Neural cell (in vitro differentiated cells): ENCODE measurements at regions not wholly inside any gene's neighbourhood (a gene's known extent, or its start where the extent isn't known, plus 50 kb on each side); places are given as distances from the start of the nearest gene placed in this dataset.

Experiments
- H2AFZ ChIP-seq: fragments of 200-600, 300-800 bp; sonication (generic), shearing (Covaris generic); 2 replicates; pipeline ENCODE4 v1.6.0; 2014; ENCODE audit warnings: low read depth, mild to moderate bottlenecking, antibody characterized with exemption, low read length, moderate library complexity
- H3F3A ChIP-seq: fragments of 200-600 bp; shearing (Covaris generic); 2 replicates; pipeline ENCODE4 v1.6.1; 2016; ENCODE audit warnings: mild to moderate bottlenecking, moderate library complexity, mixed read lengths, antibody characterized with exemption, low read length; ENCODE audit not compliant: insufficient read depth, poor library complexity, severe bottlenecking
- H3K27ac ChIP-seq: fragments of 200-600, 300-800 bp; sonication (generic), shearing (Covaris generic); 2 replicates; pipeline ENCODE4 v1.5.1; 2014; ENCODE audit warnings: mild to moderate bottlenecking, low read length, moderate library complexity
- H3K27me3 ChIP-seq: fragments of 300-800, 200-600 bp; sonication (generic), shearing (Covaris generic); 2 replicates; pipeline ENCODE4 v1.6.0; 2014; ENCODE audit warnings: mild to moderate bottlenecking, low read depth, low read length, moderate library complexity; ENCODE audit not compliant: insufficient read depth
- H3K36me3 ChIP-seq: fragments of 300-800, 200-600 bp; sonication (generic), shearing (Covaris generic); 2 replicates; pipeline ENCODE4 v1.5.1; 2014; ENCODE audit warnings: mild to moderate bottlenecking, antibody characterized with exemption, low read length, moderate library complexity; ENCODE audit not compliant: insufficient read depth
- H3K4me2 ChIP-seq: fragments of 300-800, 200-600 bp; sonication (generic), shearing (Covaris generic); 2 replicates; pipeline ENCODE4 v1.6.0; 2014; ENCODE audit warnings: mild to moderate bottlenecking, low read length
- H3K4me3 ChIP-seq: fragments of 300-800, 200-600 bp; sonication (generic), shearing (Covaris generic); 2 replicates; pipeline ENCODE4 v1.5.1; 2014; ENCODE audit warnings: mild to moderate bottlenecking, low read length, moderate library complexity
- H3K79me2 ChIP-seq: fragments of 200-600 bp; shearing (Covaris generic); replicated peaks from 2 replicates; pipeline ENCODE4 v1.6.0; 2014; ENCODE audit warnings: mild to moderate bottlenecking, low read length, moderate library complexity; ENCODE audit not compliant: insufficient read depth
- H3K9ac ChIP-seq: fragments of 300-800, 200-600 bp; sonication (generic), shearing (Covaris generic); 2 replicates; pipeline ENCODE4 v1.6.1; 2016; ENCODE audit warnings: mild to moderate bottlenecking, low read length, mixed read lengths
- H3K9me2 ChIP-seq: fragments of 200-600 bp; shearing (Covaris generic); 2 replicates; pipeline ENCODE4 v1.6.1; 2016; ENCODE audit warnings: mild to moderate bottlenecking, low read length, mixed read lengths; ENCODE audit not compliant: insufficient read depth
- H3K9me3 ChIP-seq: fragments of 200-600, 300-800 bp; sonication (generic), shearing (Covaris generic); 2 replicates; pipeline ENCODE4 v1.6.1; 2016; ENCODE audit warnings: mild to moderate bottlenecking, mixed run types, low read length, moderate library complexity, mixed read lengths
- H4K20me1 ChIP-seq: fragments of 200-600 bp; shearing (Covaris generic); 2 replicates; pipeline ENCODE4 v1.6.1; 2016; ENCODE audit warnings: mild to moderate bottlenecking, mixed run types; ENCODE audit not compliant: insufficient read depth
- EP300 ChIP-seq: fragments of 450-650 bp; conservative IDR thresholded peaks from 2 replicates; pipeline ENCODE4 v1.6.1; 2014; ENCODE audit warnings: antibody characterized with exemption, mild to moderate bottlenecking, moderate library complexity; ENCODE audit not compliant: poor library complexity, severe bottlenecking
- EZH2 ChIP-seq: fragments of 200-600, 300-800 bp; shearing (Covaris generic), sonication (generic); IDR thresholded peaks from 2 replicates; pipeline ENCODE4 v1.6.1; 2014; ENCODE audit warnings: antibody characterized with exemption, low read length, borderline replicate concordance, mild to moderate bottlenecking; ENCODE audit not compliant: insufficient read depth, poor library complexity, severe bottlenecking
- MXI1 ChIP-seq: fragments of 450-650 bp; conservative IDR thresholded peaks from 2 replicates; pipeline ENCODE4 v1.6.1; 2014; ENCODE audit warnings: antibody characterized with exemption, mild to moderate bottlenecking; ENCODE audit not compliant: poor library complexity, severe bottlenecking
- POLR2AphosphoS5 ChIP-seq: IDR thresholded peaks from 2 replicates; pipeline ENCODE4 v1.6.1; 2012
- RAD21 ChIP-seq: fragments of 450-650 bp; conservative IDR thresholded peaks from 2 replicates; pipeline ENCODE4 v1.6.1; 2014; ENCODE audit warnings: antibody characterized with exemption, mild to moderate bottlenecking, moderate library complexity
- SMC3 ChIP-seq: fragments of 450-650 bp; conservative IDR thresholded peaks from 2 replicates; pipeline ENCODE4 v1.6.1; 2014; ENCODE audit warnings: antibody characterized with exemption, mild to moderate bottlenecking, moderate library complexity; ENCODE audit not compliant: poor library complexity
- TAF1 ChIP-seq: IDR thresholded peaks from 2 replicates; pipeline ENCODE4 v1.6.1; 2012; ENCODE audit warnings: low read depth
- TF ChIP-seq, protein P1 (sequence below): fragments of 450-650 bp; IDR thresholded peaks from 2 replicates; pipeline ENCODE4 v1.5.1; 2014; ENCODE audit warnings: antibody characterized with exemption, mild to moderate bottlenecking, moderate library complexity; ENCODE audit not compliant: poor library complexity, severe bottlenecking
- TF ChIP-seq, protein P2 (sequence below): IDR thresholded peaks from 2 replicates; pipeline ENCODE4 v1.6.1; 2012; ENCODE audit warnings: borderline replicate concordance

DNA sequence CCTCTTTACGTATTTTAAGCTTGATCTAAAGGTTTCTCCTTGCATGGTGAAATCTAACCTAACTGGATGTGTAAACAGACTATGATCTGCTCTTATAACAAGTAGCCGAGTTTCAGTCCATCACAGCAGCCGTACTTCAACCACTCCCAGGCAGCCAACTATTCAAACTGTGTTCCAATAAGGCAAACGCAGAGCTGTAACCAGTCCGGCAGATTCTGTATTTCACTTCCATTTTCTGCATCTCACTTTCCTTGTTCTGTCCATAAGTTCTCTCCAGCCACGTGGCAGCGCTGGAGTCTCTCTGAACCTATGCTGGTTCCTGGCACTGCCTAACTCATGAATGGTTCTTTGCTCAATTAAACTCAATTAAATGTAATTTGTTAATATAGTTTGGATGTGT is 132.6 kb downstream of the FHDC1 start:
- no peaks in the 10 kb centered on the region for H3K36me3 ChIP-seq
- H3K9me3 ChIP-seq = no peaks in the 10 kb centered on the region
- no peaks in the 10 kb centered on the region for H3K27me3 ChIP-seq
- H3K9ac ChIP-seq = no peak overlapping the region
- H3K4me2 ChIP-seq = no peak overlapping the region
- no peaks in the 10 kb centered on the region for H3F3A ChIP-seq
- H3K27ac ChIP-seq = no peak overlapping the region
- no peak overlapping the region for H3K4me3 ChIP-seq
- TF ChIP-seq EZH2 = no peak
- TF ChIP-seq MXI1 = no peak
- no peak for TF ChIP-seq RAD21
- no peak for TF ChIP-seq SMC3
- TF ChIP-seq, protein P1, sequence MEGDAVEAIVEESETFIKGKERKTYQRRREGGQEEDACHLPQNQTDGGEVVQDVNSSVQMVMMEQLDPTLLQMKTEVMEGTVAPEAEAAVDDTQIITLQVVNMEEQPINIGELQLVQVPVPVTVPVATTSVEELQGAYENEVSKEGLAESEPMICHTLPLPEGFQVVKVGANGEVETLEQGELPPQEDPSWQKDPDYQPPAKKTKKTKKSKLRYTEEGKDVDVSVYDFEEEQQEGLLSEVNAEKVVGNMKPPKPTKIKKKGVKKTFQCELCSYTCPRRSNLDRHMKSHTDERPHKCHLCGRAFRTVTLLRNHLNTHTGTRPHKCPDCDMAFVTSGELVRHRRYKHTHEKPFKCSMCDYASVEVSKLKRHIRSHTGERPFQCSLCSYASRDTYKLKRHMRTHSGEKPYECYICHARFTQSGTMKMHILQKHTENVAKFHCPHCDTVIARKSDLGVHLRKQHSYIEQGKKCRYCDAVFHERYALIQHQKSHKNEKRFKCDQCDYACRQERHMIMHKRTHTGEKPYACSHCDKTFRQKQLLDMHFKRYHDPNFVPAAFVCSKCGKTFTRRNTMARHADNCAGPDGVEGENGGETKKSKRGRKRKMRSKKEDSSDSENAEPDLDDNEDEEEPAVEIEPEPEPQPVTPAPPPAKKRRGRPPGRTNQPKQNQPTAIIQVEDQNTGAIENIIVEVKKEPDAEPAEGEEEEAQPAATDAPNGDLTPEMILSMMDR = no peak
- no peak for TF ChIP-seq EP300
- TF ChIP-seq POLR2AphosphoS5 = no peak
- no peaks in the 10 kb centered on the region for H3K79me2 ChIP-seq
- H4K20me1 ChIP-seq = no peaks in the 10 kb centered on the region
- no peaks in the 10 kb centered on the region for H3K9me2 ChIP-seq
- H2AFZ ChIP-seq = no peak overlapping the region

DNA sequence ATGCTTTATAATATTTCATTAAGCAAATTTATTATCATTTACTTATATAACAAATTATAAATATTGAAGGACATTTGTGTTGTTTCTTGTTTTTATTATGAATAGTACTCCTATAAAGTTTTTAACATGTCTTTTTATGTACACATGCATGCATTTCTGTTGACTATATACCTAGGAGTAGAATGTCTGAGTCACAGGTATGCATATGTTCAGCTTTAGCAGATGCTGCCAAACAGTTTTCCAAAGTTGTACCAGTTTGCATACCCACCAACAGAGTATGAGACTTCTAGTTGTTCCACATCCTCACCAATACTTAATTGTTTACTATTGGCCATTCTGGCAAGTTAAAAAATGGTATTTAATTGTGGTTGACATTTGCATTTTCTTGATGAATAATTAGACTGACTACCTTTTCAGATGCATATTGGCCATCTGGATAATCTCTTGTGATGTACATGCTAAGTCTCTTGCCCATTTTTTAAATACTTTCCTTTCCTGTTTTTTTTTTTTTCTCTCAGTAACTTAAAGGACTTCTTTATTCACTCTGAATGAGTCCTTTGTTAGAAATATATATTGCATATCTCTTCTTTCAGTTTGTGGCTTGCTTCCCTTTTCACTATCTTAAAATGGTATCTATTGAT is 132.2 kb upstream of the TRIM2 start:
- Histone ChIP-seq H3K27ac (no peak overlapping the region), H3K9me3 (no peaks in the 10 kb centered on the region), H3K4me3 (no peak overlapping the region), H3K27me3 (no peaks in the 10 kb centered on the region), H3K4me2 (no peak overlapping the region), H3F3A (no peaks in the 10 kb centered on the region), H2AFZ (no peak overlapping the region), H4K20me1 (no peaks in the 10 kb centered on the region), H3K36me3 (no peaks in the 10 kb centered on the region), H3K9me2 (no peaks in the 10 kb centered on the region), H3K79me2 (no peaks in the 10 kb centered on the region), H3K9ac (no peak overlapping the region)
- no peak for TF ChIP-seq POLR2AphosphoS5
- TF ChIP-seq, protein P1 = no peak
- TF ChIP-seq RAD21 = no peak
- TF ChIP-seq, protein P2, sequence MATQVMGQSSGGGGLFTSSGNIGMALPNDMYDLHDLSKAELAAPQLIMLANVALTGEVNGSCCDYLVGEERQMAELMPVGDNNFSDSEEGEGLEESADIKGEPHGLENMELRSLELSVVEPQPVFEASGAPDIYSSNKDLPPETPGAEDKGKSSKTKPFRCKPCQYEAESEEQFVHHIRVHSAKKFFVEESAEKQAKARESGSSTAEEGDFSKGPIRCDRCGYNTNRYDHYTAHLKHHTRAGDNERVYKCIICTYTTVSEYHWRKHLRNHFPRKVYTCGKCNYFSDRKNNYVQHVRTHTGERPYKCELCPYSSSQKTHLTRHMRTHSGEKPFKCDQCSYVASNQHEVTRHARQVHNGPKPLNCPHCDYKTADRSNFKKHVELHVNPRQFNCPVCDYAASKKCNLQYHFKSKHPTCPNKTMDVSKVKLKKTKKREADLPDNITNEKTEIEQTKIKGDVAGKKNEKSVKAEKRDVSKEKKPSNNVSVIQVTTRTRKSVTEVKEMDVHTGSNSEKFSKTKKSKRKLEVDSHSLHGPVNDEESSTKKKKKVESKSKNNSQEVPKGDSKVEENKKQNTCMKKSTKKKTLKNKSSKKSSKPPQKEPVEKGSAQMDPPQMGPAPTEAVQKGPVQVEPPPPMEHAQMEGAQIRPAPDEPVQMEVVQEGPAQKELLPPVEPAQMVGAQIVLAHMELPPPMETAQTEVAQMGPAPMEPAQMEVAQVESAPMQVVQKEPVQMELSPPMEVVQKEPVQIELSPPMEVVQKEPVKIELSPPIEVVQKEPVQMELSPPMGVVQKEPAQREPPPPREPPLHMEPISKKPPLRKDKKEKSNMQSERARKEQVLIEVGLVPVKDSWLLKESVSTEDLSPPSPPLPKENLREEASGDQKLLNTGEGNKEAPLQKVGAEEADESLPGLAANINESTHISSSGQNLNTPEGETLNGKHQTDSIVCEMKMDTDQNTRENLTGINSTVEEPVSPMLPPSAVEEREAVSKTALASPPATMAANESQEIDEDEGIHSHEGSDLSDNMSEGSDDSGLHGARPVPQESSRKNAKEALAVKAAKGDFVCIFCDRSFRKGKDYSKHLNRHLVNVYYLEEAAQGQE = no peak
- no peak for TF ChIP-seq SMC3
- no peak for TF ChIP-seq MXI1
- no peak for TF ChIP-seq EP300
- TF ChIP-seq TAF1 = no peak
- TF ChIP-seq EZH2 = no peak
